SK-N-SH (cell line): ENCODE measurements at regions not wholly inside any gene's neighbourhood (a gene's known extent, or its start where the extent isn't known, plus 50 kb on each side); places are given as distances from the start of the nearest gene placed in this dataset.
A peak's percentile ranks its signal among the peaks of the same experiment; 100 is the strongest.

ENCODE experiments used
- CTCF ChIA-PET: fragments of 300-600, 350-600 bp; formaldehyde crosslinking; extraction: SDS; loops from one replicate; lab custom pipeline; 2021; lab: Yijun Ruan, JAX
- POLR2A ChIA-PET: fragments of 350-600 bp; sonication (Branson Sonifier 250); formaldehyde crosslinking; extraction: SDS; loops from one replicate; lab custom pipeline; 2020; ENCODE audit warnings: antibody characterized with exemption, inconsistent platforms; lab: Yijun Ruan, JAX
- DNase-seq: peaks from one replicate; pipeline ENCODE4 v3.0.0; 2012
- H2AFZ ChIP-seq: fragments of 200-600 bp; sonication (generic); 2 replicates; pipeline ENCODE4 v1.8.1; 2016; ENCODE audit warnings: antibody characterized with exemption, mild to moderate bottlenecking, low read depth
- H3F3A ChIP-seq: fragments of 200-600 bp; sonication (generic); replicated peaks from 2 replicates; pipeline ENCODE3; 2016; ENCODE audit warnings: antibody characterized with exemption, mild to moderate bottlenecking; ENCODE audit not compliant: insufficient read depth
- H3K27ac ChIP-seq, 2 experiments: fragments of 200-500 bp in 1 of 2; fragments of 200-600 bp in 1 of 2; sonication (Bioruptor generic) in 1 of 2; sonication (generic), shearing (Covaris generic) in 1 of 2; 2 replicates each; pipeline versions ENCODE4 v1.5.1 to v1.6.1; 2014 to 2016; ENCODE audit warnings: low read depth in 2 of 2, inconsistent platforms in 1 of 2, low read length in 1 of 2, mild to moderate bottlenecking in 1 of 2, mixed read lengths in 1 of 2
- H3K27me3 ChIP-seq: fragments of 200-600 bp; sonication (generic), shearing (Covaris generic); 2 replicates; pipeline ENCODE4 v1.6.1; 2016; ENCODE audit warnings: mixed run types; ENCODE audit not compliant: insufficient read depth
- H3K36me3 ChIP-seq, 2 experiments: fragments of 200-500 bp in 1 of 2; fragments of 200-600 bp in 1 of 2; sonication (Bioruptor generic) in 1 of 2; sonication (generic) in 1 of 2; replicated peaks in 1 of 2; 2 replicates each; pipeline versions ENCODE3 to v1.5.1; 2014 to 2016; ENCODE audit warnings: low read length in 1 of 2, mild to moderate bottlenecking in 1 of 2; ENCODE audit not compliant: insufficient read depth in 2 of 2, control insufficient read depth in 1 of 2
- H3K4me1 ChIP-seq, 2 experiments: fragments of 200-500 bp in 1 of 2; fragments of 200-600 bp in 1 of 2; sonication (Bioruptor generic) in 1 of 2; sonication (generic), shearing (Covaris generic) in 1 of 2; 2 replicates each; pipeline versions ENCODE4 v1.5.1 to v1.6.1; 2014 to 2016; ENCODE audit warnings: low read depth in 1 of 2, low read length in 1 of 2, mixed run types in 1 of 2; ENCODE audit not compliant: insufficient read depth in 2 of 2, control insufficient read depth in 1 of 2
- H3K4me2 ChIP-seq: fragments of 200-600 bp; sonication (generic), shearing (Covaris generic); 2 replicates; pipeline ENCODE4 v1.6.1; 2017; ENCODE audit warnings: mixed run types
- H3K4me3 ChIP-seq, 2 experiments: fragments of 200-500 bp in 1 of 2; fragments of 200-600 bp in 1 of 2; sonication (Bioruptor generic) in 1 of 2; sonication (generic), shearing (Covaris generic) in 1 of 2; 2 replicates each; pipeline versions ENCODE4 v1.5.1 to v1.8.1; 2014 to 2016; ENCODE audit warnings: low read depth in 2 of 2, inconsistent platforms in 1 of 2, low read length in 1 of 2, mild to moderate bottlenecking in 1 of 2, mixed read lengths in 1 of 2, moderate library complexity in 1 of 2
- H3K79me2 ChIP-seq: fragments of 200-600 bp; sonication (generic); 2 replicates; pipeline ENCODE4 v1.8.1; 2017; ENCODE audit warnings: mild to moderate bottlenecking; ENCODE audit not compliant: insufficient read depth
- H3K9ac ChIP-seq: fragments of 200-600 bp; sonication (generic); 2 replicates; pipeline ENCODE4 v1.6.1; 2017; ENCODE audit warnings: mixed run types
- H3K9me2 ChIP-seq: fragments of 200-600 bp; sonication (generic); 2 replicates; pipeline ENCODE4 v1.6.1; 2017; ENCODE audit warnings: mixed run types
- H3K9me3 ChIP-seq: fragments of 200-600 bp; sonication (generic); 2 replicates; pipeline ENCODE4 v1.6.1; 2017; ENCODE audit warnings: mixed run types, mild to moderate bottlenecking, moderate library complexity
- H4K20me1 ChIP-seq: fragments of 200-600 bp; sonication (generic); 2 replicates; pipeline ENCODE4 v1.6.1; 2017; ENCODE audit warnings: mild to moderate bottlenecking, mixed run types; ENCODE audit not compliant: insufficient read depth
- CTCF ChIP-seq: fragments of 200-600 bp; sonication (generic); IDR thresholded peaks from 2 replicates; pipeline ENCODE4 v1.6.1; 2017; ENCODE audit warnings: antibody characterized with exemption, mild to moderate bottlenecking, moderate library complexity
- EP300 ChIP-seq, 2 experiments: IDR thresholded peaks; 2 replicates each; pipeline versions ENCODE4 v1.4.0 to v1.6.1; 2012; ENCODE audit warnings: borderline replicate concordance in 1 of 2, low read depth in 1 of 2, low read length in 1 of 2
- FOSL2 ChIP-seq: IDR thresholded peaks from 2 replicates; pipeline ENCODE4 v1.4.0; 2012; ENCODE audit warnings: low read depth, mild to moderate bottlenecking, moderate library complexity, borderline replicate concordance
- NFIC ChIP-seq: IDR thresholded peaks from 2 replicates; pipeline ENCODE4 v1.4.0; 2012; ENCODE audit warnings: borderline replicate concordance
- POLR2AphosphoS5 ChIP-seq: IDR thresholded peaks from 2 replicates; pipeline ENCODE4 v1.6.1; 2012; ENCODE audit warnings: low read depth, low read length
- RAD21 ChIP-seq: IDR thresholded peaks from 2 replicates; pipeline ENCODE4 v1.6.1; 2012; ENCODE audit warnings: mild to moderate bottlenecking, low read length
- RCOR1 ChIP-seq: fragments of 150-350 bp; IDR thresholded peaks from 2 replicates; pipeline ENCODE4 v1.6.1; 2017; ENCODE audit warnings: antibody characterized with exemption, low read length
- RFX5 ChIP-seq: IDR thresholded peaks from 2 replicates; pipeline ENCODE4 v1.6.1; 2012; ENCODE audit warnings: mild to moderate bottlenecking, improper control_type of control experiment, low read length
- SMC3 ChIP-seq: IDR thresholded peaks from 2 replicates; pipeline ENCODE4 v1.6.1; 2012; ENCODE audit warnings: low read depth, low read length, improper control_type of control experiment
- TAF1 ChIP-seq: IDR thresholded peaks from 2 replicates; pipeline ENCODE4 v1.6.1; 2012; ENCODE audit warnings: low read depth, mild to moderate bottlenecking, low read length, moderate library complexity, borderline replicate concordance
- TCF12 ChIP-seq: IDR thresholded peaks from 2 replicates; pipeline ENCODE4 v1.4.0; 2012
- TEAD4 ChIP-seq: IDR thresholded peaks from 2 replicates; pipeline ENCODE4 v1.4.0; 2012; ENCODE audit warnings: mild to moderate bottlenecking, borderline replicate concordance; ENCODE audit not compliant: insufficient read depth
- USF1 ChIP-seq: IDR thresholded peaks from 2 replicates; pipeline ENCODE4 v1.4.0; 2012; ENCODE audit warnings: low read depth, borderline replicate concordance
- YY1 ChIP-seq: IDR thresholded peaks from 2 replicates; pipeline ENCODE4 v1.4.0; 2012; ENCODE audit warnings: low read depth, mild to moderate bottlenecking
- WGBS: methylation state at CpG from one replicate; pipeline ENCODE4 v1.1.6; 2017; ENCODE audit warnings: low lambda C conversion rate; 5-methylcytosine and 5-hydroxymethylcytosine counted together

GRCh38 chr5:145242551-145242950, 592.6 kb downstream of the PRELID2 start:
- POLR2A ChIA-PET = no interaction called here
- Histone ChIP-seq H3K9me2 (no peaks in the 10 kb centered on the region), H3K36me3 (no peaks in the 10 kb centered on the region), H3K9me3 (no peaks in the 10 kb centered on the region), H4K20me1 (no peaks in the 10 kb centered on the region), H3K79me2 (no peaks in the 10 kb centered on the region), H2AFZ (no peak overlapping the region), H3K27me3 (no peaks in the 10 kb centered on the region)
- CTCF ChIA-PET = interaction anchor here (2.6 kb wide), 1 partner anchor 1038 kb away, joined by 12 read pairs; no protein-coding TSS in a partner anchor
- TF ChIP-seq POLR2AphosphoS5 (no peak), USF1 (no peak), EP300 (IDR thresholded peaks at IDR 0.05; ENCODE audit: borderline replicate concordance in 1 of 2, low read depth in 1 of 2, low read length in 1 of 2) (no peak), NFIC (no peak), RCOR1 (no peak), YY1 (no peak), RAD21 (no peak)
- TF ChIP-seq, all 33 proteins: peak for 0
- no peak overlapping the region for H3K9ac ChIP-seq
- H3K27ac ChIP-seq = no peak overlapping the region
- 85% methylated on average over 1 of the region's 1 CpG for WGBS
- peaks cover 0 to 37% of the 10 kb centered on the region in 2 experiments; a peak in 1 of 4 replicates for H3K4me1 ChIP-seq
- no peak for DNase-seq
- H3K4me3 ChIP-seq = no peak overlapping the region
- H3K4me2 ChIP-seq = no peak overlapping the region
- peaks cover 6% of the 10 kb centered on the region for H3F3A ChIP-seq

GRCh38 chr5:145237843-145238242, 597.3 kb downstream of the PRELID2 start:
- WGBS = 7% methylated on average over 3 of the region's 3 CpGs
- ChIA-PET POLR2A (no interaction called here), CTCF (interaction anchor here (0.6 to 5.7 kb wide), 34 partner anchors 8 to 1039 kb away, joined by 3 to 58 read pairs (median 4); no protein-coding TSS in a partner anchor)
- no peak overlapping the region for H3K27ac ChIP-seq
- H3F3A ChIP-seq = no peaks in the 10 kb centered on the region
- no peak overlapping the region for H2AFZ ChIP-seq
- peak; percentile 19 for DNase-seq
- TF ChIP-seq TEAD4 (no peak), TAF1 (no peak), POLR2AphosphoS5 (no peak), CTCF (peak; percentile 58), TCF12 (no peak), YY1 (no peak), RAD21 (peak; percentile 81), FOSL2 (no peak), RFX5 (no peak), SMC3 (peak; percentile 62; the same call in 1 of the 2 replicates)
- no peaks in the 10 kb centered on the region for H3K36me3 ChIP-seq
- no peak overlapping the region; a peak in 1 of 4 replicates for H3K4me3 ChIP-seq
- H3K4me2 ChIP-seq = no peak overlapping the region
- H3K27me3 ChIP-seq = no peaks in the 10 kb centered on the region
- no peaks in the 10 kb centered on the region for H3K79me2 ChIP-seq
- H3K4me1 ChIP-seq = peaks cover 0 to 5% of the 10 kb centered on the region in 2 experiments; a peak in 2 of 4 replicates
- no peaks in the 10 kb centered on the region for H3K9me3 ChIP-seq
- H3K9me2 ChIP-seq = no peaks in the 10 kb centered on the region
- H4K20me1 ChIP-seq = no peaks in the 10 kb centered on the region
- H3K9ac ChIP-seq = no peak overlapping the region
